ENCODE measurements at regions not wholly inside any gene's neighbourhood (a gene's known extent, or its start where the extent isn't known, plus 50 kb on each side); places are given as distances from the start of the nearest gene placed in this dataset.

GRCh38 chr4:19074036-19074435 lies 1052.5 kb upstream of the LCORL start:
- TF ChIP-seq CTCF (conservative IDR thresholded peaks at IDR 0.05 in 1 of 2, IDR thresholded peaks at IDR 0.05 in 1 of 2; ENCODE audit: extremely low read depth in 1 of 2, insufficient read depth in 1 of 2, low read depth in 1 of 2, low read length in 2 of 2) (no peak), EZH2 (IDR thresholded peaks at IDR 0.05; ENCODE audit: borderline replicate concordance, low read length) (no peak)
